IPS DF 19.7 (cell line): ENCODE measurements at regions not wholly inside any gene's neighbourhood (a gene's known extent, or its start where the extent isn't known, plus 50 kb on each side); places are given as distances from the start of the nearest gene placed in this dataset.
"Not testable (repeated sequence)": the region's sequence is repeated elsewhere in the genome, so short reads cannot be mapped to it uniquely, and the experiment has no call there.

Source experiments
- DNase-seq: peaks from one replicate; pipeline ENCODE4 v3.0.0-alpha.2; 2013; ENCODE audit warnings: low read depth, low spot score

GRCh38 chr10:125281091-125281490 is 120.7 kb upstream of the CTBP2 start:
- DNase-seq: no peak

DNA sequence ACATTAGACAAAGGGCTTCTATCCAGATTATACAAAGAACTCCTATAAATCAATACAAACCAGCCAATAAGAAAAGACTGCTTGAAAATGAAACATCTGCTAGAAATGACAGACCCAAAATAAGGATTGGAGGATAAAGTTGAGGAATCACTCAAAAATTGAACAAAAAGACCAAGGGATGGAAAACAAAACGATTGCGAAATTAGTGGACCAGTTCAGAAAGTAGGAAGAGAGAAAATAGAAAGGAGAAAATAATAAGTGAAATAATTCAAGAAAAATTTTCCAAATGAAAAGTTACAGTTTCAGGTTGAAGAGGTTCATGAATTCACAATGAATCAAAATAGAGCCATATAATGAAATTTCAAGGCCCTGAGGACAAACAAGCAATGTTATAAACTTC is 115.8 kb upstream of the CTBP2 start:
- no peak for DNase-seq

DNA sequence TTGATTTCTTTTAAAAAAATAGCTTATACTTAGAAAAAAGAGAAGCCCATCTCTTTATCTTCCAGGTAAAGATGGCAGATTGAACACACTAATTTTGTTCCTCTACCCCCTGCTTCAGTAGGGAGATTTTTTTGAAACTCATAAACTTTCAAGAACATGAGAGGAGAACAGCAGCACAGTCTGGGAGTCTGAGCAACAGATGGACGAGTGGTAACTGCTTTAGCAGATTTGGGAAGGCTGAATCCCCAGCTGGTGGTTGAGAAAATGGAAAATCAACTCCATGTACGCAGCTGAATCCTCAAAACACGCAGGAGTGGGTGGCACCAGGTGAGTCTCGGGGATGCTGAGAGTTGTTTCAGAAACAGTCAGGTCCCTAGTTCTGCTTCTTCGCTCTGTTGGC is 114.6 kb upstream of the CTBP2 start:
- no peak for DNase-seq

GRCh38 chr10:125273023-125273422 is 112.7 kb upstream of the CTBP2 start:
- DNase-seq: no peak

- no peak for DNase-seq
These were observed 109.4 kb upstream of the CTBP2 start for GRCh38 chr10:125269716-125270115.

DNA sequence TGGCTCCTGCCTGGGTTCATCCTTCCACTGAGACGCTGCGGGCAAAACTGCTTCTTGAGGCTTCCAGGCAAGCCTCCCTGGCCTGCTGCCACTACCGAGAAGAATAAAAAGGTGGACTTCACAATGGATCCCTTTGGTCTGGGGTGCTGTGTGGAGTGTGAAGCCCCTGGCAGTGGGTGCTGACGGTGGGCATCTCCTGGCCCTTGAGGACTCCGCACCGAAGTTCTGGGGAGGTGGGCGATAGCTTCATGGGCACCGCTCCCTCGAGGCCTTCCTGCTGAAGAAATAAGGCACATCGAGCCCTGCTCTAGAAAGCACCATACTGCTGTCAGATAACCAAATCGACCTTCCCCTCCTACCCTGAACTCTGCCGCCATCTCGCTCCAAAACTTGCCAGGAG is 106.6 kb upstream of the CTBP2 start:
- DNase-seq: no peak

- DNase-seq: no peak
These were observed 106.2 kb upstream of the CTBP2 start for GRCh38 chr10:125266541-125266940.

GRCh38 chr10:125265579-125265955 is 105.2 kb upstream of the CTBP2 start:
- no peak for DNase-seq

- DNase-seq: no peak
These were observed 104.6 kb upstream of the CTBP2 start for GRCh38 chr10:125264757-125265578.

- DNase-seq: no peak
These were observed 103.7 kb upstream of the CTBP2 start for GRCh38 chr10:125264091-125264490.

- no peak for DNase-seq
These were observed 103.2 kb upstream of the CTBP2 start for GRCh38 chr10:125263551-125263950.

DNA sequence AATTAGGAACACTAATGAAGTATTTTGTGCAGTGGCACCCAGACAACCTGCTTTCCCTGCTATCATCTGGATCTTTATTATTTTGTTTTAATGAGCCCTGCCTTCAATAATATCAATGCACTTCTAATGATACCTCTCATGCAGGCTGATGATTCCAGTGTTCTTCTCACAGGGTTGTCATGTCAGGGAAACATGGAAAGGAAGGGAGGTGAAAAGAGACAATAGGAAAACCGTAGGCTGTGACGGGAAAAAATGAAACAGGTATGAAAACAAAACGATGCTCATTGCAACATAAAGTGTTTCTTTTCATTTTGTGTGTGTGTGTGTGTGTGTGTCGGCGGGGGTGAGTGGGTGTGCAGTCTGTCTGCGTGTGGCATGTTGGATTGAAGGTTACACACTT is 102.6 kb upstream of the CTBP2 start:
- no peak for DNase-seq

DNA sequence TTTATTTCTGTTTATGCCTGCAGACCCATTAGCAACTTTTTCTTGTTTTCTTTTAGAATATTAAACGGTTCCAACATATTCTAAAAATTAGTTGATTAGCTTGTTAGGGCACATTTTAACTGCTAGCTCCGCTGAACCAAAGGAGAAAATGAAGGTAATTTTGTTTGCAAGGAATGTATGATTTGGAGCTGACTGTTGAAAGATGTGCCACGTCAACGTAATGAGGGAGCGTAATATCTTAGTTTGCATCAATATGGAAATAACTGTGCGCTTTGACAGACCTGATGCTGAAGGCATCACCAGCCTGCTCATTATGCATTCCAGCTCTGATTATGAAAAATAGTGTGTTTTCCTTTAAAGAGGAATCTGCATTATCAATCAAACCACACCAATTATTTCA is 102.0 kb upstream of the CTBP2 start:
- no peak for DNase-seq

- no peak for DNase-seq
These were observed 101.3 kb upstream of the CTBP2 start for GRCh38 chr10:125261491-125262186.

GRCh38 chr10:125260260-125260659 is 99.9 kb upstream of the CTBP2 start:
- DNase-seq: no peak

GRCh38 chr10:125259651-125260050 is 99.3 kb upstream of the CTBP2 start:
- DNase-seq: no peak

- DNase-seq: no peak
These were observed 98.3 kb upstream of the CTBP2 start for GRCh38 chr10:125258676-125259075.

DNA sequence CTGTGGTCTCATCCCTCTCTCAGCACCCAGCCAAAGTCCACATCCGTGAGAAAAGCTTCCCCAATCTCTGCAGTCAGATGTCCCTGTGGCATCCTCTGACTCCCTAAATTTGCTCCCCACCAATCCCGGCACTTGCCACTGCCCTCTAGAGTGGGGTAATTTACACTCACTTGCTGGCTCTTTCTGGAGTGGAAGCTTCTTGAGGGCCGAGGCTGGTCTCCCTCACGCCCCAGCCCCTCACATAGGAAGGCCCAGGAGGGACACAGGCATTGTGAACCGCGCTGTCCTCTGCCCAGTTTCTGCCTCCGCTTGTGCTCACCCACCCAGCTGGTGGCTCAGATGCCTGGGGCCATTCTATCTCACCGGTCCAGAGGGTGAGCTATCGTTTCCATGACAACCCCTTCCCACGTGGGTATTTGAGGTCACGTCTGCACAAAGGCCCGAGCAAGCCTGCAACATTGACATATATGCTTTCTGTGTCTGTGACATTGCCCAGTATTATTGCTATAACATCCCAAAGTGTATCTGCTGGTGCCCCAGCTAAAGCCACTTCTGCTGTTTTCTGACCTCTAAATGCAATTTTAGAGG is 97.3 kb upstream of the CTBP2 start:
- DNase-seq: no peak

GRCh38 chr10:125256026-125256425 is 95.7 kb upstream of the CTBP2 start:
- DNase-seq: no peak

GRCh38 chr10:125252937-125253336 is 92.6 kb upstream of the CTBP2 start:
- no peak for DNase-seq

- DNase-seq: not testable (repeated sequence)
These were observed 90.5 kb upstream of the CTBP2 start for GRCh38 chr10:125250834-125251233.

DNA sequence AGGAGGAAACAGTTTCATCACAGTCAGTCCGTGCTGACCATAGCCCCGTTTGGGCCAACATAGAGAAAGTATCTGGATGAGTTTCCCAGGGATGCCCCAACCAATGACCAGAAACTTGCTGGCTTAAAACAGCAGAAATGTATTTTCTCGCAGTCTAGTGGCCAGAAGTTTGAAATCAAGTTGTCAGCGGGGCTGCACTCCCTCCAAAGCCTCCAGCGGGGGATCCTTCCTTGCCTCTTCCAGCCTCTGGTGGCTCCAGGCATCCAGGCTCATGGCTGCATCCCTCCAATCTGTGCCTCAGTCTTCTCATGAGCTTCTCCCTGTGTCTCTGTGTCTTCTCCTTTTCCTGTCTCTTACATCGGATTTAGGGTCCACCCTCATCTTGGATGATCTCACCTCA is 89.6 kb upstream of the CTBP2 start:
- no peak for DNase-seq

GRCh38 chr10:125248489-125248888 is 88.1 kb upstream of the CTBP2 start:
- no peak for DNase-seq
